PFSK-1 (cell line): ENCODE measurements at regions not wholly inside any gene's neighbourhood (a gene's known extent, or its start where the extent isn't known, plus 50 kb on each side); places are given as distances from the start of the nearest gene placed in this dataset.

Experiments used
- FOXP2 ChIP-seq: optimal IDR thresholded peaks from 2 replicates; pipeline ENCODE3; 2011; ENCODE audit warnings: borderline replicate concordance, control low read depth, inconsistent platforms; ENCODE audit not compliant: insufficient read depth; ENCODE audit errors: extremely low read length, extremely low read depth
- POLR2AphosphoS5 ChIP-seq: IDR thresholded peaks from 2 replicates; pipeline ENCODE4 v1.6.1; 2012; ENCODE audit warnings: low read depth, mild to moderate bottlenecking, control low read depth, low read length, moderate library complexity
- REST ChIP-seq, 2 experiments: IDR thresholded peaks; 2 replicates each; pipeline versions ENCODE4 v1.6.1 to v1.8.0; 2011 to 2012; ENCODE audit warnings: low read depth in 2 of 2, low read length in 2 of 2, control low read depth in 1 of 2, inconsistent platforms in 1 of 2, mild to moderate bottlenecking in 1 of 2, moderate library complexity in 1 of 2; ENCODE audit not compliant: insufficient read depth in 1 of 2
- SIN3A ChIP-seq: IDR thresholded peaks from 2 replicates; pipeline ENCODE4 v1.6.1; 2012; ENCODE audit warnings: mild to moderate bottlenecking, low read length, moderate library complexity, borderline replicate concordance; ENCODE audit not compliant: insufficient read depth
- TAF1 ChIP-seq: IDR thresholded peaks from 2 replicates; pipeline ENCODE4 v1.6.1; 2012; ENCODE audit warnings: low read length, control low read depth, borderline replicate concordance; ENCODE audit not compliant: insufficient read depth

- no peak for TF ChIP-seq TAF1
- no peak for TF ChIP-seq FOXP2
- TF ChIP-seq POLR2AphosphoS5 = no peak
- TF ChIP-seq SIN3A = no peak
- TF ChIP-seq REST (IDR thresholded peaks at IDR 0.05; ENCODE audit: insufficient read depth in 1 of 2, low read depth in 2 of 2, low read length in 2 of 2) = no peak
Measured at GRCh38 chr5:165055476-165055875, 1550.1 kb downstream of the MAT2B start.

- TF ChIP-seq POLR2AphosphoS5 (no peak), TAF1 (no peak), FOXP2 (no peak), SIN3A (no peak), REST (IDR thresholded peaks at IDR 0.05; ENCODE audit: insufficient read depth in 1 of 2, low read depth in 2 of 2, low read length in 2 of 2) (no peak)
Measured at GRCh38 chr5:165057145-165057544, 1551.7 kb downstream of the MAT2B start.

GRCh38 chr5:165066751-165067385 lies 1561.4 kb downstream of the MAT2B start:
- TF ChIP-seq TAF1 (no peak), FOXP2 (no peak), REST (IDR thresholded peaks at IDR 0.05; ENCODE audit: insufficient read depth in 1 of 2, low read depth in 2 of 2, low read length in 2 of 2) (no peak), SIN3A (no peak), POLR2AphosphoS5 (no peak)

- no peak for TF ChIP-seq SIN3A
- no peak for TF ChIP-seq TAF1
- no peak for TF ChIP-seq FOXP2
- no peak for TF ChIP-seq REST (IDR thresholded peaks at IDR 0.05; ENCODE audit: insufficient read depth in 1 of 2, low read depth in 2 of 2, low read length in 2 of 2)
- TF ChIP-seq POLR2AphosphoS5 = no peak
Measured at GRCh38 chr5:165076686-165077085, 1571.3 kb downstream of the MAT2B start.
